Epithelial cell of esophagus (primary cell): ENCODE measurements at regions not wholly inside any gene's neighbourhood (a gene's known extent, or its start where the extent isn't known, plus 50 kb on each side); places are given as distances from the start of the nearest gene placed in this dataset.

Experiments
- DNase-seq: peaks from one replicate; pipeline ENCODE4 v3.0.0; 2010; ENCODE audit warnings: low read depth
- H3K4me3 ChIP-seq: 2 replicates; pipeline ENCODE4 v1.5.1; 2011; ENCODE audit warnings: mild to moderate bottlenecking, low read length, control low read depth
- TF ChIP-seq, protein P1 (sequence below): IDR thresholded peaks from 2 replicates; pipeline ENCODE4 v1.5.1; 2011; ENCODE audit warnings: low read depth, mild to moderate bottlenecking, low read length, control low read depth, inconsistent platforms; ENCODE audit not compliant: insufficient read depth; ENCODE audit errors: missing control alignments

DNA sequence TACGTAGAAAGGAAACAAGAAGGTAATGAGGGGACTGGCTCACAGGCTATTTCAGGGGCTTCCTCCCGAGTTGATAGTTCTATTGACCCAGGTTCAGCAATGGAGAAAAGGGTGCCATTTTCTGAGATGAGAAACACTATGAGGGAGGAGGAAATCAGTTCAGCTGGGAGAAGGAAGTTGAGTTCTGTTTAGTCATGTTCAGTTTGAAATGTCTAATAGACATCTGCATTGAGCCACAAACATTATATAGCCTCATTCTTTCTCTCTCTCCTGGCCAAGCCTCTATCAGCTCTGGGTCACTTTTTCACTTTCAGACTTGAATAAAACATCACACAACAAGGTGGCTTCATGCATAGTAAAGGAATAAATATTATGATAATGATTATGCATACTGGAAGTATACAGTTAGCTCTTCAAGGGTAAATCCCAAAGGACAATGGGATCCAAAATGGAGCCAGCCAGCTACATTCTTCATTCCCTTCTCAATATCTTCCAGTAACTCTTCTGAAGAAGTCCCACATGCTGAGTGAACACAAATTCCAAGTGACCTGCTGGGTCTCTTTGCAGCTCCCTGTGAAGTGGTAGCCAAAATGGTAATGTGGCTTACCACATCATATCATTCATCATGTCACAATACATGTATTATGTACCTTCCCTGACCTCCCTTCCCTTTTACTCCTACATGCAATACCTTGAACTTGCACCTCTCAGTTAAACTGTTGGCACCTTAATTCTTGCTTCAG, 80.9 kb upstream of the CD44 start:
- TF ChIP-seq, protein P1, sequence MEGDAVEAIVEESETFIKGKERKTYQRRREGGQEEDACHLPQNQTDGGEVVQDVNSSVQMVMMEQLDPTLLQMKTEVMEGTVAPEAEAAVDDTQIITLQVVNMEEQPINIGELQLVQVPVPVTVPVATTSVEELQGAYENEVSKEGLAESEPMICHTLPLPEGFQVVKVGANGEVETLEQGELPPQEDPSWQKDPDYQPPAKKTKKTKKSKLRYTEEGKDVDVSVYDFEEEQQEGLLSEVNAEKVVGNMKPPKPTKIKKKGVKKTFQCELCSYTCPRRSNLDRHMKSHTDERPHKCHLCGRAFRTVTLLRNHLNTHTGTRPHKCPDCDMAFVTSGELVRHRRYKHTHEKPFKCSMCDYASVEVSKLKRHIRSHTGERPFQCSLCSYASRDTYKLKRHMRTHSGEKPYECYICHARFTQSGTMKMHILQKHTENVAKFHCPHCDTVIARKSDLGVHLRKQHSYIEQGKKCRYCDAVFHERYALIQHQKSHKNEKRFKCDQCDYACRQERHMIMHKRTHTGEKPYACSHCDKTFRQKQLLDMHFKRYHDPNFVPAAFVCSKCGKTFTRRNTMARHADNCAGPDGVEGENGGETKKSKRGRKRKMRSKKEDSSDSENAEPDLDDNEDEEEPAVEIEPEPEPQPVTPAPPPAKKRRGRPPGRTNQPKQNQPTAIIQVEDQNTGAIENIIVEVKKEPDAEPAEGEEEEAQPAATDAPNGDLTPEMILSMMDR = no peak
- DNase-seq = peak; percentile 30
- H3K4me3 ChIP-seq = no peak overlapping the region

DNA sequence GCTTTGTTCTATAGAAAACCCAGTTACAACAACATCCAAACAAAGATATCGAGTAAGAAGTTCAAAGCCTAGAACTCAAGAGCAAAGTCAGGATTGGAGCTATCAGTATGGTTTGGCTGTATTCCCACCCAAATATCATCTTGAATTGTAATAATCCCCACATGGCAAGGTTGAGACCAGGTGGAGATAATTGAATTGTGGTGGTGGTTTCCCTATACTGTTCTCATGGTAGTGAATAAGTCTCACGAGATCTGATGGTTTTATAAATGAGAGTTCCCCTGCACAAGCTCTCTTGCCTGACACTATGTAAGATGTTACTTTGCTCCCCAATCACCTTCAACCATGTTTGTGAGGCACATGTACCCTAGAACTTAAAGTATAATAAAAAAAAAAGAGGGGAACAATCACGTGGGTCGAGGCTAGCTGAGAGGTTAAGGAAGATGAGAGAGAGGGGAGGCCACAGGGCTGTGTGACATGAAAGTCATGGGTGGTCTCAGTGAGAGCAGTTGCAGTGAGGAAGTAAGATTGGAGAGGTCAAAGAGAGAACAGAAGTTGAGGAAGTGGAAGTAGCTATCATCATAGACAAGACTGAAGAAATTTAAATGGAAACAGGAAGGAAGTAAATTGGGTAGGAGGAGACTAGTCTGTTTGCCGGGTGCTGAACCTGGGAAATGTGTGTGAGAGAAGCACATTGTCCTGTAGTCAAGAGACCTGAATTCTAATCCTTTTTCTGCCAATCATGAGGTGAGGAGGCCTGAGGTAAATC, 80.1 kb upstream of the CD44 start:
- no peak for DNase-seq
- H3K4me3 ChIP-seq = no peak overlapping the region
- TF ChIP-seq, protein P1 = no peak

DNA sequence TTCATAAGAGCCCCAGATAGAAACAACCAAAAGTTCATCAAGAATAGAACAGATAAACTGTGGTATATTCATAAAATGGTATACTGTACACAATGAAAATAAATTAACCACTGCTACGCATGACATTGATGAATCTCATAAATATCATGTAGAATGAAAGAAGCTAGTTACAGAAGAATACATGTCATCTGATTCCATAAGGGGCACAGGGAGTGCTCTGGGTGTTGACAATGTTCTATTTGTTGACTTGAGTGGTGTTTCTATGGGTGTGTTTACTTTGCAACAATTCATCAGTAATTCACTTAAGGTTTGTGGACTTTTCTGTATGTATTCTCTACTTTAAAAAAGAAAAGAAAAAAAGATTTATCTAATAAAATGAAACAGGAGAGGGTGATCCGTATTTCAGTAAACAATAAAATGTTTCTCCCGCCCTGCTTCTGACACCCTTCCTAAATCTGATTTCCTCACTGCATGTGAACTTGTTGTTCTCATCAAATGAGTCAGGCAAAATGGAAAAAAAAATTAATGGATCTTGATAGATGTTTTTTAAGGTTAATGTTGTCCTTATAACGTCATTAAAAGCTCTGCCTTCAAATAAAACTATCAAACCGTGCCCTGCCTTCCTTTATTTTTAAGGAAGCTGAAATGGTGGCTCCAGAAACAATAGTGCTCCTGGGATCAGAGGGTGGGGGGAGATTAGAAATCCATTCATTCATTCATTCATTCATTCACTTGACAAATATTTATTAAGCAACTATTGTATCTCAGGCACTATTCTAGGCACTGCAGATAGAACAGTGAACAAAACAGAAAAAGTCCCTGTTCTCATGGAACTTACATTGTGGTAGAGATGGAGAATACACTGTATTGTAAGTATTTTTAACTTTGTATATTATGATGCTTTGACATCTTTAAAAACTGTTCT, 77.2 kb upstream of the CD44 start:
- H3K4me3 ChIP-seq = no peak overlapping the region
- no peak for DNase-seq
- TF ChIP-seq, protein P1 = no peak

DNA sequence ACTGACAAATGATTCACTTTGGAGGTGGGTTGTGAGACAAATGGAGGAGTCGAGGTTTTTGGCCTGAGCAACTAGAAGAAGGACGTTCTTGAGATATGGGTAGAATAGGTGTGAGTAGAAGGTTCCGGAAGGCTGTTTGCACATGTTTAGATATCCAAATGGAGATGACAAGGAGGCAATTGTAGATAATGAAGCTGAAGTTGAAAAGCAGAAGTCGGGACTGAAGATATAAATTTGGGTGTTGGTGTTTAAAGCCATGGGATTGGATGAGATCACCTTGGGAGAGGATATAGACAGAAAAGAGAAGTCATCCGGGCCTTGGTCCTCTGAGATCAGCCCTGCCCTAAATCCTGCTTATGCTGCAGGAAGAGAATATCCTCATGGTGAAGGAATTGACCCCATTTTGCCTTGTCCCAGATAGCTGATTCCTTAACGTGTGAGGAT, 75.5 kb upstream of the CD44 start:
- H3K4me3 ChIP-seq = no peak overlapping the region
- TF ChIP-seq, protein P1 = no peak
- no peak for DNase-seq

DNA sequence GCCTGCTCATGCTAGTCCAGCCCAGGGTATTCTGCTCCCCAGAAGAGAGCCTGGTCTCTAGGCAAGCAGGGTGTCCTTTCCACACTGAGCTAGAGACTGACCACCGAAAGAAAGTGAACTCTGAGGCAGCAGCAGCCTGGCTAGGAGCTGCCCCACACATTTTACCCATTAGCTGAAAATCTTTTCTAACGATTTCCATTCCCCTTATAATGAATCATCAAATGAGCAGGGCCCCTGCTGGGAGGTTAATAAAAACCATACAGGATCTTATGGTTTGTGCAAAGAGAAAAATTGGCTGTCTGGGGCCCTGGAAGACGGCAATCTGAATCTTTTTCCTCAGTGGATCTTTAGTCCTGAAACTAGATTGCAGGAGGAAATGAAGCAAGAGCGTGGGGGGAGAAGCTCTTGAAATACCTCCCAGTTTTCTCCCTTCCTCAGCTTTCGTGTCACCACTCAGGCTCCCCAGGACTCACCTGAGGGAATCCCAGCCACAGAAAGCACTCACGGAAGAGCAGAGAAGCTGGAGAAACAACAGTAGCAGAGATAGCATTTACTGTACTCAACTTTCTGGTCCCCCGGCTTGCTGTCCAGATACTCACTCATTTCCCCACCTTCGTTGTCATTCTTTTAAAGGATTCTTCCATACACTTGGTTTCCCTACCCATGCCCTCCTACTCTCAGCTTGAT, 74.7 kb upstream of the CD44 start:
- TF ChIP-seq, protein P1 = no peak
- no peak for DNase-seq
- H3K4me3 ChIP-seq = no peak overlapping the region

DNA sequence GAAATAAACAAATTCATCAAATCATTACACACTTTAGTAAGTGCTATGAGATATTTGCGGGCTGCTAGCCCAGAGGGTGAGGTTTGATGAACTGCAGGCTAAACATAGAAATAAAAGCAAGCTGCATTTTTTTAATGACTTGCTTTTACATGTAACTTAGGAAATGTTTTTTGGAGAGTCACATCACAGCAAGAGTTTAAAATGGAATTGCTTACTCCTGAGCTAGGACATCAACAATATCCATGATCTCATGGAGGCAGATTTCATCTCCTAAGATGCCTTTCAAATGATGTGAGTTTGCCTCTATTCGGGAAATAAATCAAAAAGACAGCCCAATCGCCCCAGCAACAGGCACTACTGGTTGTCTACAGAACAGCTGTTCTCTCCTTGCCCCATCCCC, 73.4 kb upstream of the CD44 start:
- DNase-seq = no peak
- no peak overlapping the region for H3K4me3 ChIP-seq
- TF ChIP-seq, protein P1 = no peak
